GM20000 (cell line): ENCODE measurements at regions not wholly inside any gene's neighbourhood (a gene's known extent, or its start where the extent isn't known, plus 50 kb on each side); places are given as distances from the start of the nearest gene placed in this dataset.

Source experiments
- DNase-seq: peaks from one replicate; pipeline ENCODE4 v3.0.0; 2012; ENCODE audit warnings: low spot score
- TF ChIP-seq, protein P1 (sequence below): IDR thresholded peaks from 2 replicates; pipeline ENCODE4 v1.5.1; 2012; ENCODE audit warnings: mild to moderate bottlenecking, control low read depth; ENCODE audit errors: extremely low read depth, missing control alignments

DNA sequence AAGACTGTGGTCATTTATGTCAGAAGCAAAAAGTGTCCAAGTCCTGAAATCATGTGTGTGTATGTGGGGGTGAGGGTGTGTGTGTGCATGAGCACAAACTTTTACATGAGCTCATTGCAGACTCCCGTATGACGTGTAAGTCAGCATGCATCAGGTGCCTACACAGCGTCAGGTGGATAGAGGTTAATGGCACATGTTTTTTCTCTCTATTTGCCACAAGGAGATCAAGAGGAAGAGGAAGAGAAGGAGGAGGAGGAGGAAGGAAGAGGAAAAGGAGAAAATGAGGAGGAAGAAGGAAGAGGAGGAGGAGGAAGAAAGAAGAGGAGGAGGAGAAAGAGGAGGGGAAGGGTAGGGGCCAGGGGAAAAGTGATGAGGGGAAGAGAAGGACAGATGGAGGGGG lies 178.0 kb upstream of the DYNLRB2 start:
- DNase-seq: no peak
- TF ChIP-seq, protein P1, sequence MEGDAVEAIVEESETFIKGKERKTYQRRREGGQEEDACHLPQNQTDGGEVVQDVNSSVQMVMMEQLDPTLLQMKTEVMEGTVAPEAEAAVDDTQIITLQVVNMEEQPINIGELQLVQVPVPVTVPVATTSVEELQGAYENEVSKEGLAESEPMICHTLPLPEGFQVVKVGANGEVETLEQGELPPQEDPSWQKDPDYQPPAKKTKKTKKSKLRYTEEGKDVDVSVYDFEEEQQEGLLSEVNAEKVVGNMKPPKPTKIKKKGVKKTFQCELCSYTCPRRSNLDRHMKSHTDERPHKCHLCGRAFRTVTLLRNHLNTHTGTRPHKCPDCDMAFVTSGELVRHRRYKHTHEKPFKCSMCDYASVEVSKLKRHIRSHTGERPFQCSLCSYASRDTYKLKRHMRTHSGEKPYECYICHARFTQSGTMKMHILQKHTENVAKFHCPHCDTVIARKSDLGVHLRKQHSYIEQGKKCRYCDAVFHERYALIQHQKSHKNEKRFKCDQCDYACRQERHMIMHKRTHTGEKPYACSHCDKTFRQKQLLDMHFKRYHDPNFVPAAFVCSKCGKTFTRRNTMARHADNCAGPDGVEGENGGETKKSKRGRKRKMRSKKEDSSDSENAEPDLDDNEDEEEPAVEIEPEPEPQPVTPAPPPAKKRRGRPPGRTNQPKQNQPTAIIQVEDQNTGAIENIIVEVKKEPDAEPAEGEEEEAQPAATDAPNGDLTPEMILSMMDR: no peak

DNA sequence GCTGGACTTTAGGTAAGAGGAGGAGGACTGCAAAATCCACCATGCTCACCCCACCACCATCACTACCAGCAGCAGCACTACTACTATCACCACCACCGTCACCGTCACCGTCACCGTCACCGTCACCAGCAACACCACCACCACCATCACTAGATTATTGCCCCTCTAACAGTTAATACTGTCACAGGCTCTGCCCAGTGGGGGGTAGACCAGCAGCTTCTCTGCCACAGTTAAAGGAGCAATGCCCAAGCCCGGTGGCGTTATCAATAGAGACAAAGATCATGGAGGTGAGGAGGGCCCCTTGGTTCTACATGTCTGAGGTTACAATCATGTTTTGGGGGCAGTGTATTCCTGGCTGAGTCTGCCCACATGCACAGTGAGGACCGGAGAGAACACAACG lies 184.4 kb upstream of the DYNLRB2 start:
- no peak for DNase-seq
- TF ChIP-seq, protein P1: no peak

GRCh38 chr16:80355335-80355734 lies 185.5 kb upstream of the DYNLRB2 start:
- DNase-seq: no peak
- TF ChIP-seq, protein P1: no peak

- no peak for DNase-seq
- TF ChIP-seq, protein P1: no peak
These were observed 190.7 kb upstream of the DYNLRB2 start for GRCh38 chr16:80350061-80350460.

DNA sequence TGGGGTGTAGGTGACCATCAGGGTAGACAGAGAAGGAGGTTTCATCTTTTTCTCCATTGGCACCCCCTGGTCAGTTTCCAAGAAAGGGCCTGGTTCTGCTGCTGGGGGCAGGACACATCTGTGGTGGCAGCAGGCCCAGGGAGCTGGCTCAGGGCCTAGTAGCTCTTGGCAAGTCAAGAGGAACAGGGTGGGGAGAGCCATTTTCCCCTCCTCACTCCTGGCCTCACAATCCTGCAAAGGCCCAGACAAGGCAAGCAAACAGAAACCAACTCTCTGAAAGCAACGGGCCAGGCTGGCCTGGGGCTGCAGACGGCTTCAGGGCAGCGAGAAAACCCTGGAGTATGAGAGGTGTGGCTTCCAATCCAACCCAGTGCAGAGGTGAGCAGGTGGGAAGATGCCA lies 192.9 kb upstream of the DYNLRB2 start:
- no peak for DNase-seq
- TF ChIP-seq, protein P1: no peak

DNA sequence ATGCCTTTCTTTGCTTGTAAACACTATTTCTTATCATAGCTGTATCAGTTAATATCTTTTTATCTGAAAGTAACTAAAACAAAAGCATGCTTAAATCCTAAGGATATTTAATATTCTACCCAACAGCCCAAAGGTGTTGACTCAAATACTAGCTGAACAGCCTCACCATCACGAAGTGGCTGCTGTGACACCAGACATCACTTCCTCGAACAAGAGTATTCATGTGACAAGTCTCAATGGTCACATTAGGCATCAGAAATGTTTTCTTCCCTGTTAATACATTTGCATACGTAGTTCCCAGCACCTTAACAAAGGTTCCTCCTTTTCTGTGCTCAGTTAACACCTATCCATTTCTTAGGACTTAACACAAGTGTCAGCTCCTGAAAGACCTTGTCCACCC lies 193.8 kb upstream of the DYNLRB2 start:
- TF ChIP-seq, protein P1: no peak

GRCh38 chr16:80346111-80346632 lies 194.6 kb upstream of the DYNLRB2 start:
- DNase-seq: no peak
- TF ChIP-seq, protein P1: no peak

More for the DNA sequence above, 193.8 kb upstream of the DYNLRB2 start:
- no peak for DNase-seq
